Amniotic epithelial cell (primary cell): ENCODE measurements at regions not wholly inside any gene's neighbourhood (a gene's known extent, or its start where the extent isn't known, plus 50 kb on each side); places are given as distances from the start of the nearest gene placed in this dataset.
"Not testable (repeated sequence)": the region's sequence is repeated elsewhere in the genome, so short reads cannot be mapped to it uniquely, and the experiment has no call there.

Experiments used
- DNase-seq: peaks from one replicate; pipeline ENCODE4 v3.0.0-alpha.2; 2010; ENCODE audit warnings: low read depth

GRCh38 chr9:72471096-72471495 lies 50.3 kb upstream of the TMC1 start:
- DNase-seq: no peak

- DNase-seq: peak; percentile 71
Measured at GRCh38 chr9:72467766-72468738, 53.4 kb upstream of the TMC1 start.

- peak; percentile 38 for DNase-seq
Measured at GRCh38 chr9:72465593-72465984, 55.8 kb upstream of the TMC1 start.

DNA sequence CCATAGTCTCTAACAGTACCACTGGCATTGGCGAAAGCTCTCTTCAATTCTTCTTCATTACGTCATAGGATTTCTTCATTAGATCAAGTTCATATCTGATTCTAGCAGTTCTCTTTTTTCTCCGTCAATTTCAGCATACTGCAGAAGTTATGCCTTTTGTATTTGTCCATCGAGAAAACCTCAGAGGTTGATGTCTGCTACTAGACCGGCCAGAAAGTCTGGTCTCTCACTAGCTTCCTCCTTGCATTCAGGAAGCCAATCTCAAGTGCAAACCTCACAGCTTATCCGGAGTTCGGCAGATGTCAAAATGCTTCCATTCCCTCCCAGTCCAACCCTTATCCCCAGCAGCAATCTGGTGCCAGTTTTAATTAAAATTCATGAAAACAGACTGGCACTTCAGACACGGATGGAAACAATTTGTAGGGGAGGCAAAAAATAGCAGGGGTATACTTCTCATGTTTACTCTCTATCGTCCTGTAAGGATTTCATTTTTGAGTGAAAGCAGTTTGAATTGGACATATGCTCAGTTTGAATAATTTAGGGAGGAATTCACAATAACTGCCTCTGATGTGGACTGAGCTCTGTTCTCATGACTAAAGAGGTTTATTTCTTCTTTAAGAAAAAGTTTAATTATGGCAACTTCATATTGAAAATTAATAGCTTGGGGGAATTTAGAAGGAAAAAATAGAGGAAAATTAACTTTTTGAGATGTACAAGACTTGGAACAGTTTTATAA lies 56.4 kb upstream of the TMC1 start:
- DNase-seq: no peak

DNA sequence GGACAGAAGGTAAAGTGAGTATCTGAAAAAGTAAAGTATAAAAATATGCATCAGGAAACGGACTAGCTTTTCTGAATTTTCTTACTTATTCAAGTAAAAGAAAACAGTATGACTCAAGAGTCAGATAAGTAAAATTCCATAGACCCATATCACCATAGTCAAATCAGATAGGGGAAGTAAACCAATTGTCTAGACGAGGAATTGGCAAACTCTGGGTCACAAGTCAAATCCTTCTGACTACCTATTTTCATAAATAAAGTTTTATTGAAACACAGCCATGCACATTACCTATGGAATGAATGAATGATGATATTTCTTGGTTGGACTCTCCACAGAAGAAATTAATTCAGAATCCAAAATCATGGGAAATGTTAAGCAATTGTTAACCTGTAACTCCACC lies 59.1 kb upstream of the TMC1 start:
- DNase-seq: peak; percentile 83

- peak; percentile 27 for DNase-seq
Measured at GRCh38 chr9:72460342-72461312, 60.8 kb upstream of the TMC1 start.

DNA sequence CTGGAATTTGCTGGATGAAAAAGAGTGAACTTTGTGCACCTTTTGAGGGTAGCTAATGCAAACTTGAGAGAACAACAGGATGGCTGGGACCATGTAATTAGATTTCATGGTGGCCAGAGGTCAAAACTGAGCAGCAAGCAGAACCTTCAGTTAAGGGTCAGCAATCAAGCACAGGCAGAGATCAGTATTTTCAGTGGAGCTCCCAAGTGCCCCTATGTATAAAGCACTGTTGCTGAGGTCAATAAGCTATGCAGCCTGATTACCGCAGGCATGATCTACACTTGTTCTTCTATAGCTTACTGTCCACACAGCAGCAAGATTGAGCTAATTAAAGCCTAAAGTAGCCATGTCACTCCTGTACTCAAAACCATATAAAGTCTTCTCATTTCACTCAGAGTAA lies 62.1 kb upstream of the TMC1 start:
- DNase-seq: no peak

DNA sequence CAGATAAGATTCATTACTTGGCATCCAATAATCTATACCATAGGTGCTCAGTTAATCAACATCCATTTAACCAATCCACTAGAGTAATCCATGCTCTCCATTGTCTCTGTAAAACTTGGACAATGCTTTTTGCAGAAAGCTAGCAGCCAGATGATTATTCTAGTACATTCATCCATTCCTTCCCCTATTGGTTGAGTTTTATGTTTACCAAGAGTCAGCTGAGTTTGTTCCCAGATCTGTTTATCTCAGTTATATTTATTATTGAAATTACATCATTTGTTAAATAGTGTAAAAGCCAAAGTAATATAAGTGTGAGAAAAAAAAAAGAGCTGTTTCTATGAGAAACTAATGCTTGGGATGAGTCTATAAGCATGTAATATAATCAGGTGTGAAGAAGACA lies 63.3 kb upstream of the TMC1 start:
- DNase-seq: no peak

GRCh38 chr9:72457366-72457765 lies 64.0 kb upstream of the TMC1 start:
- no peak for DNase-seq

DNA sequence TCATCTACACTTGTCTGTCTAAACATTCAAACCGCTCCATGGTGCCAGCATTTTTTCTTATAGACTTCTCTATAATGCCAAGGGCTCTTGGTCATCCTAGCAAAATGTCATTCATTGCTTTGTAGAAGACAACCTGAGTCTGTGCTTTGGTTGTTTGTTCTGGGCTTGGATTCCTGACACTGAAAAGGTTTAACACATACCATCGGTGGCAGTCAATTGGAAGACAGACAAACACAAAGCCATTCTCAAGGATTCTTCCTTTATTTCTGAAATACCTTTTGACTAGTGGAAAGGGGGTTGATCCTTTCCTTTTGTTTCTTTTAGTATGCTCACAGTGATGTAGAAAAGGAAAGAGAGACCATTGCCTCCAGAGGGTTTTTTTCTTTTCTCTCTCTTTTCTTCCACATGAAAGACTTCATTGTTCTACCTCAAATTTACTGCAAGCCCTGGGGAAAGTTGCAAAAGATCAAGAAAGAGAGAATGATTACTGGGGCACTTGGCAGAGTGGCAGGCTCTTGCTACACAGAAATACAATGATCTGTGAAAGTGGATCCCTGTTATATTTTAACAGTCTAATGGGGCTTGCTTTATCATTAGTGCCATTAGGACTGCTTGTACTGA lies 66.4 kb upstream of the TMC1 start:
- peak; percentile 17 for DNase-seq

DNA sequence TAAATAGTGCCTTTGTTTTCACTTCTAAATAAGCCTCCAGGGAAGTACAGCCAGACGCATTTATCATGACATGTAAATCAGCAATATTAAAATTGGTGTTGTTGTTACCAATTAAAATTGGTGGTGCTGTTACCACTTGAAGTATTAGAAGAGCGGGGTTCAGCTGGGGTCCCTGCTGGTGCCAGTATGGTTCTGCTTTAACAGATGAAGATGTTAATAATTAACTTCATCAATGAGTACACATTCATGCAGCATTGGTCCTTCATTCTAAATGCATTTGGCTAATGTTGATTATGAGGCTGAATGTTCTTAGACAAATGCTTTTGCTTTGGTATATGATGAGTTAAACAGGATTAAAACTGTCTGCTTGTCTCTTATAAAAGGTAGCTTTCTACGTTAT lies 67.6 kb upstream of the TMC1 start:
- no peak for DNase-seq

- not testable (repeated sequence) for DNase-seq
Measured at GRCh38 chr9:72446241-72446640, 75.2 kb upstream of the TMC1 start.

DNA sequence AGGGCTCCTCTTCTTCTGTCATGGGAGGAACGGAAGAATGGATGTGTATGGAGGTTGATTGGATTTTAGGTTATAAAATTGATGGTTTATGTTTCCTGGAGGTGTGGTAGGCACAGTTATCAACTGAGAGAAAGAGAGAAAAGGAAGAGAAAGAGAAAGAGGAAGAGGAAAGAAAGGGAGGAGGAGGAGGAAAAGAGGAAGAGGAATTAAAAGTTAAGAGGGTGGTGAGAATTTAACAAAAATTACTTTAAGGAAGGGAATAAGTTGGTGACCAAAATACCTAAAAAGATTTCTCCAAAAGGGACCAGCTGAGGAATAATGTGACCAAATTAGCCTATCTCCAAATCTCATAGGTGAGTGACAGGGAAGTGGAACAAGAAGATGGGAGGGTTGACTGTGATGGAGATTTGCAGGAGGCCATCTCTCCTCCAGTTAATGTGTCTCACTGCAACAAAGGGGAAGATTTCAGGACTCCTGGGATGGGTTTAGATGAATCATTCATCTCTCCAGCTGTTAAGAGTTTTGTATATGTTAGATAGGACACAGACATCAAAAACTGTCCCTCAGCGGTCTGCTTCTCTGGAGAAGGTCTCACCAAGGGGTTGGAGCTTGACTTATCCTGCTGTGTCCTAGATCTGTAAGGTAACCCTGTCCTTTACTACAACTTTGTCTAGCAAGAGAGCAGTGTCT lies 76.0 kb upstream of the TMC1 start:
- DNase-seq: no peak

DNA sequence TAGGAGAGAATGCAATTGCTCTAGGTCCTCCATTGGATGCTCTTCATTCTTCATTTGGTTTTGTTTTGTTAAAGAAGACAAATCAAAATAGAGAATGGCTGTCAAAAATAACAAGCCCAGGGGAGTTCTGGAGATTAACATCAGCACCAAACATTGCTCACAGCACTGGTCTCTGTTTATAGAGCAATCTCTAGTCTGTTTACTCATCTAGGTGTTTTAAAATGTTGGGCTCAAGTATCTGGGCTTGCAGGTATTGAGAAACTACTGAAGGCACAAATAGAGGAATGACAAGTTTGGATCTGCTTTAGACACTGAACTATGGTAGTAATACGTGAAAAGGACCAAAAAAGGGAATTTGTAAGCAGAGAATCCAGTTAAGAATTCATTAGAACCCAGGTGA lies 77.0 kb upstream of the TMC1 start:
- DNase-seq: no peak

GRCh38 chr9:72443855-72444254 lies 77.6 kb upstream of the TMC1 start:
- no peak for DNase-seq

GRCh38 chr9:72441848-72442607 lies 77.0 kb upstream of the ZFAND5 start:
- peak; percentile 93 for DNase-seq

DNA sequence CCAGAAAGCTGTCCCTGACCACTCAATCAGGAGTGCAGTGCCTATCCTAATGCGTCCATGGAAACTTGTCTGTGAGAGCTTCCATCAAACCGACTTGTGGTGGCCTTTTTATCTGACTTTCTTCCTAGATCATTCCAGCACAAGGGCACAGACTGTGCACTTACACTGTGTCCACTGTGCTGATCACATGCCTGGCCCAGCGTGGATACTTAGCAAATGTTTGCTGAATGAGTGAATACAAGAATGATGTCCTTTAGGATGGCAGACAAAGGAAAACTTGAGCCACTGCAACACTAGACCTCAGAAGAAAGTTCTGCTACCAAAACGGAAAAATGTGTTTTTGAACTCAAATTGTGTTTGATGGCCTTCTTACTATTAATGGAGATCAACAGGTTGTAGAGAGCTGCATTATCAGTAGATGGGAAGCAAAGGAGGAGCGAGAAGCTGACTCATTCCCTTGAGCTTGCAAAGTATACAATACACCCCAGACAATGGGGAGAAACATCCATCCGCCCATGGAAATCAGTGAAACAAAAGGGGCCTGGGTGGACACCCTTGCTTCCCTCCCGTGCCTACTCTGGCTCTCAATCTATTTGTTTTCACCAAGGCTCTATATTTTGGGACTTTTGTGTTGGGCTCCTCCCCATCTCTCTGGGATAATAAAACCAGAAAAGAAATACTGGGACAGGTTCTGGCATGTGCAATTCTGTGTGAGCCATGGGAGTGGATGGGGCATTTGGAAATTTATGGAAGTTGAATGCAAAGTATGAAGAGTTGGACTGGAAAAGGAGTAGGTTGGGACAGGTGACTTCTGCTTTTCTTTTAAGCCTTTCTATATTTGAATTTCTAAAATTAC lies 76.2 kb upstream of the ZFAND5 start:
- peak; percentile 40 for DNase-seq

GRCh38 chr9:72440378-72440777 lies 75.4 kb upstream of the ZFAND5 start:
- no peak for DNase-seq

GRCh38 chr9:72433616-72434267 lies 68.7 kb upstream of the ZFAND5 start:
- DNase-seq: peak; percentile 83
